ENCODE measurements at regions not wholly inside any gene's neighbourhood (a gene's known extent, or its start where the extent isn't known, plus 50 kb on each side); places are given as distances from the start of the nearest gene placed in this dataset.

- ATAC-seq = no peak
Measured at GRCh38 chr2:29974086-29974485, 52.7 kb upstream of the ALK start.

- no peak for ATAC-seq
Measured at GRCh38 chr2:29977284-29977683, 55.9 kb upstream of the ALK start.

GRCh38 chr2:29981402-29981801, 60.0 kb upstream of the ALK start:
- ATAC-seq = no peak

- ATAC-seq = no peak
Measured at GRCh38 chr2:29983308-29983707, 61.9 kb upstream of the ALK start.

GRCh38 chr2:29987146-29987545, 65.8 kb upstream of the ALK start:
- no peak for ATAC-seq

GRCh38 chr2:29990129-29990528, 68.7 kb upstream of the ALK start:
- no peak for ATAC-seq

GRCh38 chr2:29991086-29991485, 69.7 kb upstream of the ALK start:
- ATAC-seq = no peak

GRCh38 chr2:29995241-29995640, 73.9 kb upstream of the ALK start:
- ATAC-seq = no peak

GRCh38 chr2:30003128-30003527, 81.7 kb upstream of the ALK start:
- ATAC-seq = no peak

- no peak for ATAC-seq
Measured at GRCh38 chr2:30022444-30023071, 101.2 kb upstream of the ALK start.

GRCh38 chr2:30024281-30024680, 102.9 kb upstream of the ALK start:
- ATAC-seq = no peak

- ATAC-seq = no peak
Measured at GRCh38 chr2:30026091-30027055, 105.0 kb upstream of the ALK start.

- ATAC-seq = no peak
Measured at GRCh38 chr2:30029804-30030203, 108.4 kb upstream of the ALK start.

GRCh38 chr2:30030361-30030760, 109.0 kb upstream of the ALK start:
- no peak for ATAC-seq

GRCh38 chr2:30031184-30031583, 109.8 kb upstream of the ALK start:
- ATAC-seq = no peak

- ATAC-seq = no peak
Measured at GRCh38 chr2:30034052-30034775, 112.6 kb upstream of the YPEL5 start.

GRCh38 chr2:30037016-30037415, 109.8 kb upstream of the YPEL5 start:
- ATAC-seq = no peak

- no peak for ATAC-seq
Measured at GRCh38 chr2:30038419-30038818, 108.4 kb upstream of the YPEL5 start.

GRCh38 chr2:30039101-30039500, 107.7 kb upstream of the YPEL5 start:
- ATAC-seq = no peak

GRCh38 chr2:30040147-30040546, 106.7 kb upstream of the YPEL5 start:
- peak in 1 of 2 donors; percentile 33 for ATAC-seq

GRCh38 chr2:30041884-30042283, 104.9 kb upstream of the YPEL5 start:
- no peak for ATAC-seq

- ATAC-seq = no peak
Measured at GRCh38 chr2:30046396-30046795, 100.4 kb upstream of the YPEL5 start.

GRCh38 chr2:30046979-30047378, 99.8 kb upstream of the YPEL5 start:
- no peak for ATAC-seq

Measured in activated CD4-positive, CD25-positive, alpha-beta regulatory T cell treated with anti-CD3 and anti-CD28 coated beads, Interleukin-2, amount 50 U/mL, for 24 hours (primary cell).